ENCODE measurements at regions not wholly inside any gene's neighbourhood (a gene's known extent, or its start where the extent isn't known, plus 50 kb on each side); places are given as distances from the start of the nearest gene placed in this dataset.

DNA sequence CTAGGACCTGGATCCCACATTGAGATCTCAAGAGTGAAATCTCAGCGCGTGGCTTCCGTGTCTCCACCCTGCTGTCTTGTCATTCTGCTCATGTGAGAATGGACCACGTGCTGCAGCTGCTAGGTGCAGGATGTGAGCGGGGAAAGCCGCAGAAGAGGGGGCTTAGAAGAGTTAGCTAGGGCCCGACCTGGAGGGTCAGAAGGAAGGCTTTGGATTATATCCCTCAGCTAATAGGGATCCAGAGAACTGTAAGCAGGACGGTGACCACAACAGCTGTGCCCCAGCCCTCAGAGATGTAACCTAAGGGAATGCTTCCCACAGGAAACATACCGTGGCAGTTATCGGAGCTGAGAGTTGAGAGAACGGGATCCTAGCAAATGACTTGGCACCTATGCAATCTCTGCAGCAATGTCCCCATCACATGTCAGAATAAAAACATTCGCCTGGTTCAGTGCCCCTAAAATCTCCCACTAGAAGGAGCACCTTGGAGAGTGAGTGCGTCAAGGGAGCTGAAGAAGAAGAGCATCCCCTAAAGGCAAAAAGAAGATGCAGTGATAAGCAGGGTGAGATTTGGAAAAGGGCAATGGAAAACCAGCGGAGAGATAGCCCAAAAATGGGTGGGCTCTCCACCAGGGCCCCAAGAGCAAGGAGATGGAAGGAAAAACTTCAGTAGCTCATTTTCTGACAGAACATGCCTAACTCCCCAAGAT is 76.9 kb upstream of the ST8SIA2 start:
- Histone ChIP-seq H3K36me3 (no peaks in the 10 kb centered on the region), H3K27ac (no peak overlapping the region), H3K27me3 (no peaks in the 10 kb centered on the region), H3K9me3 (no peaks in the 10 kb centered on the region), H3K4me1 (no peaks in the 10 kb centered on the region), H3K4me3 (no peak overlapping the region)
- TF ChIP-seq, protein P1, sequence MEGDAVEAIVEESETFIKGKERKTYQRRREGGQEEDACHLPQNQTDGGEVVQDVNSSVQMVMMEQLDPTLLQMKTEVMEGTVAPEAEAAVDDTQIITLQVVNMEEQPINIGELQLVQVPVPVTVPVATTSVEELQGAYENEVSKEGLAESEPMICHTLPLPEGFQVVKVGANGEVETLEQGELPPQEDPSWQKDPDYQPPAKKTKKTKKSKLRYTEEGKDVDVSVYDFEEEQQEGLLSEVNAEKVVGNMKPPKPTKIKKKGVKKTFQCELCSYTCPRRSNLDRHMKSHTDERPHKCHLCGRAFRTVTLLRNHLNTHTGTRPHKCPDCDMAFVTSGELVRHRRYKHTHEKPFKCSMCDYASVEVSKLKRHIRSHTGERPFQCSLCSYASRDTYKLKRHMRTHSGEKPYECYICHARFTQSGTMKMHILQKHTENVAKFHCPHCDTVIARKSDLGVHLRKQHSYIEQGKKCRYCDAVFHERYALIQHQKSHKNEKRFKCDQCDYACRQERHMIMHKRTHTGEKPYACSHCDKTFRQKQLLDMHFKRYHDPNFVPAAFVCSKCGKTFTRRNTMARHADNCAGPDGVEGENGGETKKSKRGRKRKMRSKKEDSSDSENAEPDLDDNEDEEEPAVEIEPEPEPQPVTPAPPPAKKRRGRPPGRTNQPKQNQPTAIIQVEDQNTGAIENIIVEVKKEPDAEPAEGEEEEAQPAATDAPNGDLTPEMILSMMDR (IDR thresholded peaks at IDR 0.05) = no peak
- intact Hi-C loops (cut with DNase I) = no loop called here
- no peak for DNase-seq (ENCODE audit: low spot score in 2 of 2)

DNA sequence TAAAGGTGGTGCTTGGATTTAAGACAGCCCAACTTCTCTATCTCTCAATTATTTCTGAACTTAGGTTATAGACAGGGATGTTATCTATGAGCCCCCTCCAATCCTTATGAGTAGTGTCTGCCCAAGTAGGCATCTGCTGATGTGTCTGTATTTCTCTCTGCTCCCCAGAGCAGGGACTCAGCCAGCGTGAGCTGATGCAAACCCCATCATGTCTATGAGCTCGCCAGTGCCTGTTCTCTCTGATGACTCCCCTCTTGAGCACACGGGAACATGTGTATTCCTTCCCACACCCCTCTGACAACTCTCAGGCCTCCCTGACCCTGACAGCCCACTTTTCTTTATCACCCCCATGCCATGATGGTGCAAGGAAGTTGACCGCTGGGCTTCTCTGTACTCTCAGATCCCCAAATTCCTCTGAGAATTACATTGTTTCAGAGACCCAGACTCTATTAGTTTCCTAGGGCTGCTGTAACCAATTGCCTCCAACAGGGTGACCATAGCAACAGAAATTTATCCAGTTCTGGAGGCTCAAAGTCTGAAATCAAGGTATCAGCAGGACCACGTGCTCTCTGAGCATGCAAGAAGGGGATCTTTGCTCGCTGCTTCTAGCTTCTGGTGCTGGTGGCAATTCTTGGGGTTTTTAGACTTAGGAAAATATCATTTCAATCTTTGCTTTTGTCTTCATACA is 73.5 kb upstream of the ST8SIA2 start:
- no peaks in the 10 kb centered on the region for H3K36me3 ChIP-seq
- no peaks in the 10 kb centered on the region for H3K4me1 ChIP-seq
- H3K27ac ChIP-seq = no peak overlapping the region
- no peaks in the 10 kb centered on the region for H3K27me3 ChIP-seq
- no peaks in the 10 kb centered on the region for H3K9me3 ChIP-seq
- no peak for DNase-seq (ENCODE audit: low spot score in 2 of 2)
- no peak overlapping the region for H3K4me3 ChIP-seq
- TF ChIP-seq, protein P1 (IDR thresholded peaks at IDR 0.05) = no peak
- intact Hi-C loops (cut with DNase I) = no loop called here

DNA sequence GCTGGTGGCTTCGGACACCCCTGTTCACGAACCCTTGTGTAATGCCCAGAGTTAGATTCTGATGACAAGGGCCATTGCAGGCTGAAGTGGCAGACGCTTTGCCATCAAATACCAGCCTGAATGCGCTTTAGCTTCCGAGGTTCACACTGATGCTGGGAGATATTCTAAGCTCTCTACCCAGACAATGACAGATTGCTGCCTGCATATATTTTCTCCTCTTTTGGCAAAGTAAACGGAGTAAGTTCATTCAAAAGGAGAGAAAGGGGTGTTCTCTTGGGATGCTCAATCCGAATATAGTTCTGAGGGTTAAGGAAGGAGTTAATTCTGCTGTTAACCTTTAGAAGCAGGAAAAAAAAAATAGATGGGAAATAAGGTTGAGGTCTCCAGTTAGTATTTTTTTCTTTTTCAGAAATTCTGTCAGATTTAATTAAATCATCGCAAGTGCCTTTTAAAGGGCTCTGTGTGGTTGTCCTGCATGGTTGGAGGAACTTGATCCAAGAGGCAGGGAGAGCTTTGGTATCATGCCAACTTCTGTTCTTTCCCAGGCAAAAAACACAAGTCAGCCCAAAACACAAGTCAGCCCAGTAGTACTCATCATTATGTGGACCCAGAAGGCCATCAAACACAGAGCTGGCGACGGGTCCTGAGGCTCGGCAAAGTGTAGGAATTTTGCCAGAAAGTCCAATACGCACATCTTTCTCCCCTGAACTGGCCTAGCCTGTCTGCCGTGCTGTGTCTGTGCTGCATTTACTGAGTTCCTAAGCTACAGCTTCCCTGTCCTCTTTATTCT is 70.9 kb upstream of the ST8SIA2 start:
- no peak for DNase-seq (ENCODE audit: low spot score in 2 of 2)
- intact Hi-C loops (cut with DNase I) = no loop called here
- Histone ChIP-seq H3K4me1 (no peaks in the 10 kb centered on the region), H3K27ac (no peak overlapping the region), H3K27me3 (no peaks in the 10 kb centered on the region), H3K4me3 (no peak overlapping the region), H3K9me3 (no peaks in the 10 kb centered on the region), H3K36me3 (no peaks in the 10 kb centered on the region)
- TF ChIP-seq, protein P1 (IDR thresholded peaks at IDR 0.05) = no peak

DNA sequence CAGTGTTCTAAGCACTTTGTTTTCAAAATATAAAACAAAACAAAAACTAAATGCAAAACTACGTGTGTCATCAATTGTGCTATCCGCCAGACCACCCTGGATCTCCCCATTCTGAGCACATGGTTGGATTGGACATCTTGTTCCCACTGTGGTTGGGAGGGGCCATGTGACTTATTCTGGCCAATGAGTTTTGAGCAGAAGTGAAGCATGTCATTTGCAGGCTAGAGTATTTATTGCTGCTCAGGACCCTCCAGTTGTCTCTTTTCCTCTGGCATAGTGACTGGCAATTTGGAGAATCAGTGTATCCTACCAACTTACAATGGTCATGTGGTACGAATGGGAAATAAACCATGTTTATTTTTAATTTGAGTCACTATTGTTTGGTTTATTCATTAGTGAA is 70.2 kb upstream of the ST8SIA2 start:
- TF ChIP-seq, protein P1 (IDR thresholded peaks at IDR 0.05) = no peak
- Histone ChIP-seq H3K4me1 (no peaks in the 10 kb centered on the region), H3K9me3 (no peaks in the 10 kb centered on the region), H3K36me3 (no peaks in the 10 kb centered on the region), H3K27ac (no peak overlapping the region), H3K4me3 (no peak overlapping the region), H3K27me3 (no peaks in the 10 kb centered on the region)
- intact Hi-C loops (cut with DNase I) = no loop called here
- no peak for DNase-seq (ENCODE audit: low spot score in 2 of 2)

DNA sequence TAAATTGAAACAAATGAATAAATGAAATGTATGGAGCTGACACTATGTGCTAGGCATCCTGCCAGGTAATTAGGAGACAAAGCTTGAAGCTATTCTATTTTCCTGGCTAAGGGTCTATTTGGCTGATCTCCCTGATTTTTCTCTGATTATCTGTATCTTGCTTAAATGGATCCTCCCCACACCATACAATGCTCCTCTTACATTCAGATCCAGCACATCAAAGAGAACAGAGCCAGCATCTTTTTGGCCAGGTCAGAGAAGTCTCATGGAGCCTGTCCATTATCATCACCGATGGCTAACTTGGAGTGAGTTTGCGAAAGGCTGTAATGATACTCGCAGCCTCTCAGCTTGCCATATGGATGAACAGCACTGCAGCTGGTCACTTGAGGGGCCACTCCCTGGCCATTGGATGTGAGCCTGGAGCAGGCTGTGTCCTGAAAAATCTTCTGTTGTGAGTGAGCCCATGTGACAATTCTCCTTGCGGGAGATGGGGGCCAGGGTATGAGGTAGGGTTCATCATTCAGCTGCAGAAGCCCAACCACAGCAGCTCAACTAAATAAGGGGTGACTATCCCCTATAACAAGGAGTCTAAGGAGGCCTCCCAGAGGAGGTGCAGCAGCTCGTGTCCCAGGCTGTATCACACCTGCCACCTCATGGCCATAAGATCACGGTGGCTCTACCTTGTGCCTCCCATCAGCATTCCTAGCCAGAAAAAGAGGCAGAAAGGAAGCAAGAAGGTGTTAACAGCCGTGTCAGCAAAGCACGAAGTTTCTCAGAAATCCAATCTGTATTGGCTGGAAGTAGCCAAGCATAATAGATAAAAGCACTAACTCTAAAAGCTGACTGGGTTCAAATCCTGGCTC is 69.3 kb upstream of the ST8SIA2 start:
- no peaks in the 10 kb centered on the region for H3K9me3 ChIP-seq
- no peaks in the 10 kb centered on the region for H3K36me3 ChIP-seq
- no peak overlapping the region for H3K4me3 ChIP-seq
- TF ChIP-seq, protein P1 (IDR thresholded peaks at IDR 0.05) = no peak
- H3K4me1 ChIP-seq = no peaks in the 10 kb centered on the region
- DNase-seq (ENCODE audit: low spot score in 2 of 2) = no peak
- no peak overlapping the region for H3K27ac ChIP-seq
- no peaks in the 10 kb centered on the region for H3K27me3 ChIP-seq
- intact Hi-C loops (cut with DNase I) = no loop called here
